ENCODE measurements at regions not wholly inside any gene's neighbourhood (a gene's known extent, or its start where the extent isn't known, plus 50 kb on each side); places are given as distances from the start of the nearest gene placed in this dataset.

GRCh38 chrX:101160001-101160400 lies 59.6 kb upstream of the DRP2 start:
- no peak for DNase-seq (ENCODE audit: low spot score)

DNA sequence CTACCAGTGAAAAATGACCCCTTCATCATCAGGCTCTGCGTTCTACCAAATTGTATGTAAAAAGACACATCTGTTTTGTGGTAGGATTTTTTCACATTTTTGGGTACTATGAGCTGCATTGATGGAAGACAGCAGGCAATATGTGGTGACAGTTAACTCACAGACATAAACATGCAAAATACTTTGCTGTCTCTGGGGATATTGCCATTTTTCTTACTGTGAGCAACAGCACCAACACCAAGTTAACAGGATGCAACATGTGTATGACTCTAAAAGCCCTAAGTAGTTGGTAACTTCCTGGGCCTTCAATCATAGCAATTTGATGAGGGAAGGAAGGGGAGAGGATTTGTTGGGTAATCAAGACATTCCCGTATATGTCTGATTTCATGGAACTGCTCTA lies 56.4 kb upstream of the DRP2 start:
- no peak for DNase-seq (ENCODE audit: low spot score)

DNA sequence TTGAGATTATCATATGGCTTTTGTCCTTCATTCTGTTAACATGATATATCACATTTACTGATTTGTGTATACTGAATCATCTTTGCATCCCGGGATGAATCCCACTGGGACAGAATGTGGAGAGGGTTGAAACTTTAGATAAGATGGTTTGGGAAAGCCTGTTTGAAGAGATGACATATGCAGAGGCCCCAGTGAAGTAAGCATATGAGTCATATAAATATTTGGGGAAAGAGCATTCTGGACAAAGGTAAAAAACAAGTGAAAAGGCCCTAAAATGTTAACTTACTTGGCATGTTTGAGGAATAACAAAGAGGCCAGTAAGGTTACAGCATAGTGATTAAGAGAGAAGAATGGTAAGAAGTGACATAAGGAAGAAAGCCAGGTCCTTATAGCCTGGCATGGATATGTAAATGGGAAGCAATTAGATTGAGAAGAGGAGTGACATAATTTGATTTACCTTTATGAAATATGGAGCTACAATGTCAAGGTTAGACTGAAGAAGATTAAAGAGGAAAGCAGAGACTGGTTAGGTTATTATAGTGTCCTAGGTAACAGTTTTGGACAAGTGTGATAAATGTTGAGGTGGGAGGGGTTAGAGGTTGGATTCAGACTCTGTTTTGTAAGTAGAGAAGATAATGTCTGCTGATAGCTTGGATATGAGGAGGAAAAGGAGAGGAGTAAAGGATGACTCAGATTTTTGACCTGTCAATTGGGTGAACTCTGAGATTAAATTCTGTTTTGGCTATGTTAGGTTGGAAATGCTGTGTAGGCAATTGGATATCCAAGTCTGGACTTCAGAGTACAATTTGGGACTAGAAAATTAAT lies 54.6 kb upstream of the DRP2 start:
- peak; percentile 1 for DNase-seq (ENCODE audit: low spot score)
